ENCODE measurements at regions not wholly inside any gene's neighbourhood (a gene's known extent, or its start where the extent isn't known, plus 50 kb on each side); places are given as distances from the start of the nearest gene placed in this dataset.

GRCh38 chr20:51217347-51218045, 194.6 kb upstream of the KCNG1 start:
- Histone ChIP-seq H3K36me3 (ENCODE audit: control insufficient read depth in 2 of 2, extremely low read depth in 1 of 2, insufficient read depth in 2 of 2, low read length in 2 of 2) (no peaks in the 10 kb centered on the region), H3K27me3 (ENCODE audit: control insufficient read depth in 2 of 2, insufficient read depth in 2 of 2, low read length in 2 of 2) (peaks cover 16 to 25% of the 10 kb centered on the region in 2 experiments), H3K27ac (ENCODE audit: insufficient read depth, low read depth, low read length) (no peak overlapping the region), H3K4me1 (ENCODE audit: control insufficient read depth, extremely low read depth, insufficient read depth, low read length) (no peaks in the 10 kb centered on the region), H3K9me3 (replicated peaks; ENCODE audit: control insufficient read depth, insufficient read depth, low read length) (no peaks in the 10 kb centered on the region), H2AFZ (ENCODE audit: low read depth, low read length) (no peak overlapping the region), H3K79me2 (ENCODE audit: control insufficient read depth, insufficient read depth, low read length) (no peaks in the 10 kb centered on the region), H3K9ac (replicated peaks; ENCODE audit: extremely low read depth, insufficient read depth, low read length) (no peak overlapping the region), H3K4me2 (ENCODE audit: insufficient read depth, low read length) (no peak overlapping the region), H3K4me3 (replicated peaks in 1 of 3; ENCODE audit: insufficient read depth in 1 of 3, low read depth in 1 of 3, low read length in 3 of 3) (no peak overlapping the region), H3K9me1 (replicated peaks; ENCODE audit: control insufficient read depth, extremely low read depth, insufficient read depth, low read length) (no peaks in the 10 kb centered on the region), H4K20me1 (replicated peaks; ENCODE audit: control insufficient read depth, extremely low read depth, insufficient read depth, low read length) (no peaks in the 10 kb centered on the region)
- FAIRE-seq (no peak), DNase-seq (ENCODE audit: low read depth, low spot score) (no peak)
- dilution Hi-C loops (cut with MboI; ENCODE audit: extremely low pct_ligation_motif_present, low sequenced_read_pairs): no loop called here
- intact Hi-C loops (cut with micrococcal nuclease): no loop called here
- ChIA-PET POLR2A (no interaction called here), CTCF (no interaction called here)
- no TSS peak for BruUV-seq (replicated peaks)
- TF ChIP-seq EZH2 (IDR thresholded peaks at IDR 0.05; ENCODE audit: borderline replicate concordance, low read depth, low read length, severe bottlenecking): no peak
- no peak for TF ChIP-seq JUN (IDR thresholded peaks at IDR 0.05; ENCODE audit: borderline replicate concordance, insufficient read depth, insufficient read length, low read depth)
- no peak for TF ChIP-seq CTCF (IDR thresholded peaks at IDR 0.05; ENCODE audit: extremely low read depth in 1 of 2, insufficient read depth in 1 of 2, low read depth in 1 of 2, low read length in 2 of 2)
- no peak for TF ChIP-seq FOS (IDR thresholded peaks at IDR 0.05; ENCODE audit: borderline replicate concordance, insufficient read depth, low read length)
- no peak for TF ChIP-seq GATA2 (IDR thresholded peaks at IDR 0.05; ENCODE audit: insufficient read depth, insufficient read length, low read depth, low read length)
- no peak for TF ChIP-seq MYC (IDR thresholded peaks at IDR 0.05; ENCODE audit: low read depth, low read length)
- no peak for TF ChIP-seq MAX (IDR thresholded peaks at IDR 0.05; ENCODE audit: insufficient read depth, insufficient read length)
- no peak for TF ChIP-seq POLR2AphosphoS5 (IDR thresholded peaks at IDR 0.05; ENCODE audit: insufficient read depth, low read depth, low read length)
- no peak for TF ChIP-seq POLR2A (IDR thresholded peaks at IDR 0.05; ENCODE audit: low read depth, low read length)
